Esophagus mucosa (tissue), 1 donor: ENCODE measurements at regions not wholly inside any gene's neighbourhood (a gene's known extent, or its start where the extent isn't known, plus 50 kb on each side); places are given as distances from the start of the nearest gene placed in this dataset.
A peak's percentile ranks its signal among the peaks of the same experiment; 100 is the strongest.
"Not testable (repeated sequence)": the region's sequence is repeated elsewhere in the genome, so short reads cannot be mapped to it uniquely, and the experiment has no call there.

Source experiments
- ATAC-seq: fragments of 200-7000 bp; cut with Tn5 transposase; one replicate; pipeline ENCODE4 v1.9.1; 2020
- donor health status: DM: yes; HTN: yes; CAD: no.

- ATAC-seq = peak; percentile 4
These were observed 199.5 kb downstream of the FOXD4L6 start for GRCh38 chr9:40928803-40929487.

- no peak for ATAC-seq
These were observed 200.4 kb downstream of the FOXD4L6 start for GRCh38 chr9:40927851-40928802.

GRCh38 chr9:40927260-40927631 is 201.2 kb downstream of the FOXD4L6 start:
- ATAC-seq = no peak

- ATAC-seq = no peak
These were observed 201.8 kb downstream of the FOXD4L6 start for GRCh38 chr9:40926404-40927259.

GRCh38 chr9:40925149-40925548 is 203.3 kb downstream of the FOXD4L6 start:
- ATAC-seq = no peak

- not testable (repeated sequence) for ATAC-seq
These were observed 212.1 kb downstream of the FOXD4L6 start for GRCh38 chr9:40916399-40916783.

- not testable (repeated sequence) for ATAC-seq
These were observed 212.7 kb downstream of the FOXD4L6 start for GRCh38 chr9:40915660-40916398.

- ATAC-seq = peak; percentile 43
These were observed 213.5 kb downstream of the FOXD4L6 start for GRCh38 chr9:40914772-40915659.

- peak; percentile 35 for ATAC-seq
These were observed 214.4 kb downstream of the FOXD4L6 start for GRCh38 chr9:40913928-40914673.

- peak; percentile 7 for ATAC-seq
These were observed 215.3 kb downstream of the FOXD4L6 start for GRCh38 chr9:40913096-40913719.

GRCh38 chr9:40912679-40913078 is 215.8 kb downstream of the FOXD4L6 start:
- ATAC-seq = not testable (repeated sequence)

- no peak for ATAC-seq
These were observed 216.8 kb downstream of the FOXD4L6 start for GRCh38 chr9:40911647-40912046.

- not testable (repeated sequence) for ATAC-seq
These were observed 217.5 kb downstream of the FOXD4L6 start for GRCh38 chr9:40910995-40911394.

- ATAC-seq = no peak
These were observed 218.7 kb downstream of the FOXD4L6 start for GRCh38 chr9:40909821-40910220.

- not testable (repeated sequence) for ATAC-seq
These were observed 219.4 kb downstream of the FOXD4L6 start for GRCh38 chr9:40909111-40909510.

- peak; percentile 30 for ATAC-seq
These were observed 220.5 kb downstream of the FOXD4L6 start for GRCh38 chr9:40907657-40908624.

GRCh38 chr9:40906879-40907278 is 221.6 kb downstream of the FOXD4L6 start:
- ATAC-seq = peak; percentile 40

GRCh38 chr9:40892315-40892714 is 236.2 kb downstream of the FOXD4L6 start:
- not testable (repeated sequence) for ATAC-seq
